HG03108 (cell line): ENCODE measurements at regions not wholly inside any gene's neighbourhood (a gene's known extent, or its start where the extent isn't known, plus 50 kb on each side); places are given as distances from the start of the nearest gene placed in this dataset.

Experiments
- ATAC-seq: cut with Tn5 transposase; IDR thresholded peaks from one replicate; pipeline ENCODE4 v1.9.1; 2021; ENCODE audit warnings: moderate library complexity; ENCODE audit not compliant: unreplicated experiment

- ATAC-seq: no peak
Measured at GRCh38 chr11:19377881-19378280, 137.1 kb upstream of the E2F8 start.

- no peak for ATAC-seq
Measured at GRCh38 chr11:19375440-19375839, 134.7 kb upstream of the E2F8 start.

GRCh38 chr11:19374151-19374569 lies 133.4 kb upstream of the E2F8 start:
- ATAC-seq: no peak

- no peak for ATAC-seq
Measured at GRCh38 chr11:19372381-19372780, 131.6 kb upstream of the E2F8 start.

GRCh38 chr11:19370100-19370861 lies 129.5 kb upstream of the E2F8 start:
- no peak for ATAC-seq

- ATAC-seq: no peak
Measured at GRCh38 chr11:19368726-19369375, 128.1 kb upstream of the E2F8 start.

- ATAC-seq: no peak
Measured at GRCh38 chr11:19366992-19367709, 126.4 kb upstream of the E2F8 start.

GRCh38 chr11:19365743-19366410 lies 125.1 kb upstream of the E2F8 start:
- ATAC-seq: no peak

- ATAC-seq: no peak
Measured at GRCh38 chr11:19359221-19360000, 118.7 kb upstream of the E2F8 start.

- ATAC-seq: no peak
Measured at GRCh38 chr11:19357943-19358342, 117.2 kb upstream of the E2F8 start.

GRCh38 chr11:19355601-19356000 lies 114.9 kb upstream of the E2F8 start:
- ATAC-seq: no peak

- ATAC-seq: no peak
Measured at GRCh38 chr11:19353287-19353850, 112.6 kb upstream of the E2F8 start.

GRCh38 chr11:19352771-19353160 lies 112.0 kb upstream of the E2F8 start:
- no peak for ATAC-seq

- ATAC-seq: no peak
Measured at GRCh38 chr11:19352072-19352770, 111.5 kb upstream of the E2F8 start.

GRCh38 chr11:19351426-19351825 lies 110.7 kb upstream of the E2F8 start:
- ATAC-seq: no peak

GRCh38 chr11:19350160-19350559 lies 109.4 kb upstream of the E2F8 start:
- no peak for ATAC-seq

- ATAC-seq: no peak
Measured at GRCh38 chr11:19349340-19350025, 108.7 kb upstream of the E2F8 start.

GRCh38 chr11:19347911-19348310 lies 107.2 kb upstream of the E2F8 start:
- no peak for ATAC-seq
